Adrenal gland (tissue), 9 donors: ENCODE measurements at regions not wholly inside any gene's neighbourhood (a gene's known extent, or its start where the extent isn't known, plus 50 kb on each side); places are given as distances from the start of the nearest gene placed in this dataset.
"Not testable (repeated sequence)": the region's sequence is repeated elsewhere in the genome, so short reads cannot be mapped to it uniquely, and the experiment has no call there.

Source experiments
- DNase-seq, 7 donors: peaks; one replicate each; pipeline ENCODE4 v3.0.0-alpha.2; 2019 to 2020
- H3K27ac ChIP-seq, 5 donors: fragments of 200-600 bp; sonication (generic) in 4 of 5; 1 replicate in 3 of 5; 2 replicates in 2 of 5; pipeline versions ENCODE4 v1.5.1 to v1.8.0; 2016 to 2020; ENCODE audit warnings: mild to moderate bottlenecking in 1 of 5
- H3K27me3 ChIP-seq: fragments of 200-600 bp; 2 replicates; pipeline ENCODE4 v1.8.0; 2021
- H3K36me3 ChIP-seq, 2 donors: fragments of 200-600 bp; replicated peaks in 1 of 2; 1 replicate in 1 of 2; 2 replicates in 1 of 2; pipeline versions ENCODE4 v1.5.1 to v1.8.0; 2018 to 2022
- H3K4me1 ChIP-seq, 2 donors: fragments of 200-600 bp; replicated peaks in 1 of 2; 1 replicate in 1 of 2; 2 replicates in 1 of 2; pipeline versions ENCODE4 v1.5.1 to v1.8.0; 2018 to 2021
- H3K4me3 ChIP-seq, 4 donors: fragments of 200-600 bp; sonication (generic) in 3 of 4; one replicate each; pipeline ENCODE4 v1.5.1; 2016 to 2018
- H3K9me3 ChIP-seq, 3 donors: fragments of 200-600 bp; sonication (generic) in 1 of 3; replicated peaks in 1 of 3; 1 replicate in 2 of 3; 2 replicates in 1 of 3; pipeline versions ENCODE4 v1.5.1 to v1.8.0; 2016 to 2021
- CTCF ChIP-seq, 6 experiments: fragments of 450-650 bp in 4 of 6; fragments of 200-600 bp in 2 of 6; sonication (generic) in 1 of 6; IDR thresholded peaks; 1 replicate in 5 of 6; 2 replicates in 1 of 6; pipeline versions ENCODE4 v1.5.1 to v1.8.0; 2016 to 2021; ENCODE audit warnings: antibody characterized with exemption in 6 of 6, mild to moderate bottlenecking in 2 of 6, moderate library complexity in 1 of 6
- POLR2A ChIP-seq, 2 donors: fragments of 450-650 bp; IDR thresholded peaks; one replicate each; pipeline ENCODE4 v1.6.1; 2017; ENCODE audit warnings: antibody characterized with exemption in 2 of 2, mild to moderate bottlenecking in 2 of 2, moderate library complexity in 1 of 2
- WGBS, 4 donors: extraction: QIAGEN DNeasy Blood & Tissue Kit in 2 of 4; methylation state at CpG; one replicate each; pipeline versions ENCODE4 v1.1.5 to v1.1.7; 2013 to 2017; 5-methylcytosine and 5-hydroxymethylcytosine counted together
- intact Hi-C, 2 donors: fragments of 100-400 bp; cut with DNase I; formaldehyde crosslinking; loops; one replicate each; pipeline versions ENCODE4 v1.14.1 to v1.15.0; 2022 to 2023
- donor health status: healthy with polysubstance abuse.
- donor health status: Bipolar disorder and iron deficiency.
- donor health status: DM: yes; HTN: yes; CAD: no.
- donor health status: DM: no; HTN: no; CAD: no.
- donor health status: DM: no; HTN: no; CAD: no.

GRCh38 chrY:7996726-7997125 lies 1085.2 kb upstream of the AMELY start:
- 32 to 37% methylated on average over 2 of the region's 2 CpGs; no CpG with 5 or more reads in 2 of the 4 donors for WGBS, 4 donors
- Histone ChIP-seq H3K4me3 (no peak overlapping the region), H3K9me3 (no peaks in the 10 kb centered on the region), H3K27ac (no peak overlapping the region), H3K36me3 (no peaks in the 10 kb centered on the region), H3K4me1 (no peaks in the 10 kb centered on the region), H3K27me3 (no peaks in the 10 kb centered on the region)
- intact Hi-C loops = no loop called here
- no peak for TF ChIP-seq POLR2A (IDR thresholded peaks at IDR 0.05)
- no peak for TF ChIP-seq CTCF (IDR thresholded peaks at IDR 0.05)
- DNase-seq = no peak

GRCh38 chrY:7994781-7995180 lies 1083.2 kb upstream of the AMELY start:
- intact Hi-C loops, H3K36me3 ChIP-seq, H3K27ac ChIP-seq, H3K9me3 ChIP-seq, H3K4me3 ChIP-seq, H3K4me1 ChIP-seq, H3K27me3 ChIP-seq, DNase-seq: not testable (repeated sequence)
- WGBS, 4 donors = 53 to 77% methylated on average over 2 of the region's 2 CpGs; no CpG with 5 or more reads in 2 of the 4 donors

GRCh38 chrY:7979770-7980169 lies 1068.2 kb upstream of the AMELY start:
- intact Hi-C loops = no loop called here
- no peak for TF ChIP-seq CTCF (IDR thresholded peaks at IDR 0.05)
- no peaks in the 10 kb centered on the region for H3K36me3 ChIP-seq
- H3K27me3 ChIP-seq = no peaks in the 10 kb centered on the region
- no peak overlapping the region for H3K4me3 ChIP-seq
- WGBS, 4 donors = 33 to 63% methylated on average over 1 of the region's 1 CpG; no CpG with 5 or more reads in 2 of the 4 donors
- H3K27ac ChIP-seq = no peak overlapping the region
- no peaks in the 10 kb centered on the region for H3K4me1 ChIP-seq
- no peaks in the 10 kb centered on the region for H3K9me3 ChIP-seq
- DNase-seq = no peak

- no peak for DNase-seq
- no peaks in the 10 kb centered on the region for H3K36me3 ChIP-seq
- H3K27ac ChIP-seq = no peak overlapping the region
- no peaks in the 10 kb centered on the region for H3K27me3 ChIP-seq
- no peaks in the 10 kb centered on the region for H3K4me1 ChIP-seq
- H3K9me3 ChIP-seq = no peaks in the 10 kb centered on the region
- intact Hi-C loops = no loop called here
- 78 to 80% methylated on average over 1 of the region's 1 CpG; no CpG with 5 or more reads in 2 of the 4 donors for WGBS, 4 donors
- TF ChIP-seq CTCF (IDR thresholded peaks at IDR 0.05) (no peak), POLR2A (IDR thresholded peaks at IDR 0.05) (no peak)
- no peak overlapping the region for H3K4me3 ChIP-seq
These were observed 1065.7 kb upstream of the AMELY start for GRCh38 chrY:7977301-7977700.

- 64 to 100% methylated on average over 1 to 2 of the region's 2 CpGs; no CpG with 5 or more reads in 2 of the 4 donors for WGBS, 4 donors
- H3K27me3 ChIP-seq = no peaks in the 10 kb centered on the region
These were observed 1056.7 kb upstream of the AMELY start for GRCh38 chrY:7968293-7968692.

More at GRCh38 chrY:7968293-7968692, 1056.7 kb upstream of the AMELY start:
- H3K36me3 ChIP-seq = no peaks in the 10 kb centered on the region
- no peaks in the 10 kb centered on the region for H3K4me1 ChIP-seq
- no peak overlapping the region for H3K4me3 ChIP-seq
- no peak overlapping the region for H3K27ac ChIP-seq
- DNase-seq = no peak
- intact Hi-C loops = no loop called here
- TF ChIP-seq POLR2A (IDR thresholded peaks at IDR 0.05) (no peak), CTCF (IDR thresholded peaks at IDR 0.05) (no peak)
- H3K9me3 ChIP-seq = no peaks in the 10 kb centered on the region
